Trophoblast cell (in vitro differentiated cells and primary cell): ENCODE measurements at regions not wholly inside any gene's neighbourhood (a gene's known extent, or its start where the extent isn't known, plus 50 kb on each side); places are given as distances from the start of the nearest gene placed in this dataset.

ENCODE experiments used
- DNase-seq, 2 donors: peaks; one replicate each; pipeline ENCODE4 v3.0.0-alpha.2; 2016
- H2AFZ ChIP-seq: 2 replicates; pipeline ENCODE4 v1.6.1; 2013; ENCODE audit warnings: low read length, moderate library complexity, mild to moderate bottlenecking; ENCODE audit not compliant: insufficient read depth, poor library complexity
- H2AK5ac ChIP-seq: 2 replicates; pipeline ENCODE4 v1.6.1; 2013; ENCODE audit warnings: mild to moderate bottlenecking, low read length
- H2BK120ac ChIP-seq: 2 replicates; pipeline ENCODE4 v1.6.1; 2013; ENCODE audit warnings: low read length, mild to moderate bottlenecking, moderate library complexity; ENCODE audit not compliant: insufficient read depth, poor library complexity
- H2BK12ac ChIP-seq: 2 replicates; pipeline ENCODE4 v1.6.1; 2013; ENCODE audit warnings: mild to moderate bottlenecking, low read length, moderate library complexity
- H2BK5ac ChIP-seq: 2 replicates; pipeline ENCODE4 v1.6.1; 2013; ENCODE audit warnings: low read length, low read depth, moderate library complexity, mild to moderate bottlenecking; ENCODE audit not compliant: poor library complexity
- H3K14ac ChIP-seq: 2 replicates; pipeline ENCODE4 v1.6.1; 2013; ENCODE audit warnings: mild to moderate bottlenecking, low read length
- H3K18ac ChIP-seq: 2 replicates; pipeline ENCODE4 v1.6.1; 2013; ENCODE audit warnings: mild to moderate bottlenecking, low read length
- H3K23ac ChIP-seq: 2 replicates; pipeline ENCODE4 v1.6.1; 2013; ENCODE audit warnings: low read length
- H3K27ac ChIP-seq: 2 replicates; pipeline ENCODE4 v1.5.1; 2013; ENCODE audit warnings: low read depth, mild to moderate bottlenecking, inconsistent platforms, low read length, moderate library complexity
- H3K27me3 ChIP-seq: 2 replicates; pipeline ENCODE4 v1.6.1; 2013; ENCODE audit warnings: inconsistent platforms, mild to moderate bottlenecking, low read length, moderate library complexity; ENCODE audit not compliant: insufficient read depth
- H3K36me3 ChIP-seq, 2 experiments: 1 replicate in 1 of 2; 2 replicates in 1 of 2; pipeline ENCODE4 v1.6.1; 2013; ENCODE audit warnings: low read length in 2 of 2, mild to moderate bottlenecking in 2 of 2, moderate library complexity in 1 of 2; ENCODE audit not compliant: insufficient read depth in 2 of 2, control insufficient read depth in 1 of 2
- H3K4ac ChIP-seq: 2 replicates; pipeline ENCODE4 v1.6.1; 2013; ENCODE audit warnings: low read depth, mild to moderate bottlenecking, low read length, moderate library complexity
- H3K4me1 ChIP-seq, 2 experiments: 1 replicate in 1 of 2; 2 replicates in 1 of 2; pipeline ENCODE4 v1.6.1; 2013; ENCODE audit warnings: low read length in 2 of 2, mild to moderate bottlenecking in 2 of 2, moderate library complexity in 1 of 2; ENCODE audit not compliant: insufficient read depth in 2 of 2, control insufficient read depth in 1 of 2
- H3K4me2 ChIP-seq: 2 replicates; pipeline ENCODE4 v1.6.1; 2013; ENCODE audit warnings: inconsistent platforms, mild to moderate bottlenecking, low read length, moderate library complexity
- H3K4me3 ChIP-seq: 2 replicates; pipeline ENCODE4 v1.5.1; 2013; ENCODE audit warnings: mild to moderate bottlenecking, low read depth, low read length, inconsistent platforms
- H3K79me1 ChIP-seq: one replicate; pipeline ENCODE4 v1.6.1; 2013; ENCODE audit warnings: low read length
- H3K79me2 ChIP-seq: 2 replicates; pipeline ENCODE4 v1.6.1; 2013; ENCODE audit warnings: low read length, mild to moderate bottlenecking; ENCODE audit not compliant: control insufficient read depth, insufficient read depth, poor library complexity
- H3K9ac ChIP-seq: 2 replicates; pipeline ENCODE4 v1.6.1; 2013; ENCODE audit warnings: mild to moderate bottlenecking, low read length
- H3K9me3 ChIP-seq: 2 replicates; pipeline ENCODE4 v1.6.1; 2013; ENCODE audit warnings: low read depth, mild to moderate bottlenecking, control low read depth, inconsistent platforms, low read length; ENCODE audit not compliant: insufficient read depth
- H4K12ac ChIP-seq: 2 replicates; pipeline ENCODE4 v1.6.1; 2013; ENCODE audit warnings: low read depth, mild to moderate bottlenecking, low read length, moderate library complexity
- H4K8ac ChIP-seq: 2 replicates; pipeline ENCODE4 v1.6.1; 2013; ENCODE audit warnings: low read depth, mild to moderate bottlenecking, low read length, moderate library complexity
- H4K91ac ChIP-seq: one replicate; pipeline ENCODE4 v1.6.1; 2013; ENCODE audit warnings: low read depth, mild to moderate bottlenecking, low read length, moderate library complexity
- WGBS: extraction: QIAGEN DNeasy Blood & Tissue Kit; methylation state at CpG from one replicate; pipeline ENCODE4 v1.1.7; 2013; ENCODE audit warnings: missing lambda C conversion rate; ENCODE audit not compliant: insufficient read length, insufficient coverage; ENCODE audit errors: extremely low coverage; 5-methylcytosine and 5-hydroxymethylcytosine counted together

DNA sequence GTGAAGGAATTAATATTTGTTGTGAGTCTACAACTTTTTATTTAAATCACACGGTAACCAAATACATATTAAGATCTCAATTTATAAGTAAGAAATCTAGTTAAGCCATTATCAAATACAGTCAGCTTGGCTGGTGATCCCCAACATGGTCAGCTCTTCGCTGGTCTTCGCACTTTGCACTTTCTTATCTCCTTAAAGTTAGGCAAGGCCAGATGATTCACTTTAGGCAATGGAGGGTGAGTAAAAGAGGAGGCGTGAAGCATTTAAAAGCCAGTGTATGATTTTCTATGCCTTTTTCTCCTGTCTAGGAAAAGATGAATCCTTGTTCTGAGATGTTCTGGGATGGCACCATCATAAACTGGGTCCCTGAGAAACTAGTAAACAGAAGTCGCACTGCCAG, 793.7 kb upstream of the ARGLU1 start:
- Histone ChIP-seq H4K12ac (no peak overlapping the region), H2AK5ac (no peak overlapping the region), H3K4me3 (no peak overlapping the region), H2BK120ac (no peak overlapping the region), H3K36me3 (no peaks in the 10 kb centered on the region), H3K9ac (no peak overlapping the region), H3K14ac (no peak overlapping the region), H3K9me3 (peaks cover 2% of the 10 kb centered on the region), H2AFZ (no peak overlapping the region), H3K27ac (no peak overlapping the region), H4K8ac (no peak overlapping the region), H3K4me1 (no peaks in the 10 kb centered on the region), H3K18ac (no peak overlapping the region), H3K4ac (no peak overlapping the region), H4K91ac (no peak overlapping the region), H2BK5ac (no peak overlapping the region), H3K79me2 (no peaks in the 10 kb centered on the region), H3K27me3 (no peaks in the 10 kb centered on the region), H3K23ac (no peak overlapping the region), H3K79me1 (no peaks in the 10 kb centered on the region), H3K4me2 (no peak overlapping the region), H2BK12ac (no peak overlapping the region)
- DNase-seq, result peak in 1 of 2 donors; percentile 10
- WGBS, result no CpG with 5 or more reads among the region's 5 CpGs

DNA sequence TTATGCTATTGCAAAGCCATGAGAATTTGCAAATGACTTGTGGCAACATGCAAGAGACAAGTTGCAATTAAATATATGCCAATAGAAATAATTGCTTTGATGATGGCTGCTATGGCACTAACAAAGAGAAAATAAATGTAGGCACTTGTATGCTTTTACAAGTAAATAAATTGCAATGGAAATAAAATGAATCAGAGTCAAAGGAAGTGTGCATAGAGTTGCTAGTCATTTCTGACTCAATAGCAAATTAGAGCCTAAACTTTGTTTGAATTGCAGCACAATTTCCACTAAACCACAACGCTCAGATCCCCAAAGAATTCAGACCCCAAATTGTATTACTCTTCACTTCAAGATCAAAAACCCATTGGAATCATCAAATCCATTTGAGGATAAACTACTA, 792.1 kb upstream of the ARGLU1 start:
- no peak overlapping the region for H2BK5ac ChIP-seq
- no peak overlapping the region for H3K4ac ChIP-seq
- no peak overlapping the region for H3K9ac ChIP-seq
- H2BK120ac ChIP-seq, result no peak overlapping the region
- H3K79me2 ChIP-seq, result no peaks in the 10 kb centered on the region
- no peak overlapping the region for H2BK12ac ChIP-seq
- H4K12ac ChIP-seq, result no peak overlapping the region
- no peaks in the 10 kb centered on the region for H3K4me1 ChIP-seq
- no peaks in the 10 kb centered on the region for H3K36me3 ChIP-seq
- H4K8ac ChIP-seq, result no peak overlapping the region
- no peak overlapping the region for H3K18ac ChIP-seq
- H3K4me3 ChIP-seq, result no peak overlapping the region
- H3K4me2 ChIP-seq, result no peak overlapping the region
- no peak overlapping the region for H4K91ac ChIP-seq
- H2AFZ ChIP-seq, result no peak overlapping the region
- H3K9me3 ChIP-seq, result peaks cover 2% of the 10 kb centered on the region
- H3K27ac ChIP-seq, result no peak overlapping the region
- no peak overlapping the region for H3K23ac ChIP-seq
- no peak overlapping the region for H2AK5ac ChIP-seq
- whole genome bisulfite sequencing, result no CpG with 5 or more reads among the region's 1 CpG
- DNase-seq, result no peak
- no peak overlapping the region for H3K14ac ChIP-seq
- H3K79me1 ChIP-seq, result no peaks in the 10 kb centered on the region
- H3K27me3 ChIP-seq, result no peaks in the 10 kb centered on the region

DNA sequence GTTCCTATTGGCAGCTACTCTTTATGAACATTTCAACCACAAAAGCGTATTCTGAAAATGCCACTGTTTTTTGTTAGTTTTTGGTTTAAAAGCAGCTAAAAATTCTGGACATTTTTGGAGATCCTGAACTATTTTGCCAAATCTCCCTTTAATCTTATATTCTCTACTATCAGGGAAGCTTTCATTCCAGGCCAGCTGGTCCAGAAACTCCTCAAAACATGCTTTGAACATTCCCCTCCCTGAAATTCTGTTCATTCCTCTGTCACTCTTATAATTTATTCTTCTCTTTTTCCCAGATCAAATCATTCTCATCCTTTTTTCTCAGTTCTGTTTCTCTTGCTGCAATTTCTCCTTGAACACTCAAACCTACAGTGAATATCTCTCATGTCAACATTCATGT, 790.9 kb upstream of the ARGLU1 start:
- Histone ChIP-seq H3K79me2 (no peaks in the 10 kb centered on the region), H3K4me2 (no peak overlapping the region), H2AFZ (no peak overlapping the region), H3K18ac (no peak overlapping the region), H3K4me1 (no peaks in the 10 kb centered on the region), H3K36me3 (no peaks in the 10 kb centered on the region), H3K4ac (no peak overlapping the region), H2BK12ac (no peak overlapping the region), H3K14ac (no peak overlapping the region), H3K27me3 (no peaks in the 10 kb centered on the region), H2AK5ac (no peak overlapping the region), H3K23ac (no peak overlapping the region), H3K27ac (no peak overlapping the region), H4K91ac (no peak overlapping the region), H2BK120ac (no peak overlapping the region), H3K9ac (no peak overlapping the region), H4K8ac (no peak overlapping the region), H4K12ac (no peak overlapping the region), H3K9me3 (peaks cover 2% of the 10 kb centered on the region), H3K4me3 (no peak overlapping the region), H3K79me1 (no peaks in the 10 kb centered on the region), H2BK5ac (no peak overlapping the region)
- WGBS, result no CpG with 5 or more reads among the region's 1 CpG
- DNase-seq, result no peak

DNA sequence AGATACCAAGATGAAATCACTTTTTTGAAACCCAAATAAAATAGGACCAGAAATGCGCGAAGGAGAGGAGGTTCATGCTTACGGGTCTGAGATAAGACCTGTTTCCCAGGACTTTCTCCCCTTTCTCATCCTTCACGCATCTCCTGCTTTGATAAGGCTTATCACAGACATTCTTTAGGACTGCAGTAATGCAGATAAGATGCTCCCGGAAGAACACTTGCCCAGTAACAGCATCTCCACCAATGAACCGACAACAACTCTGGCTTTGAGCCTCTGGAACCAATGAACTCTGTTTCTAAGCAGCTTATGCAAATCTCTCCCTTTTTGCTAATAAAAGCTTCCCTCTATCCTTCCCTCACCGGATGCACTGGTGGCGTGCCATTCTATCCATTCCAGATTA, 783.4 kb upstream of the ARGLU1 start:
- Histone ChIP-seq H3K79me2 (no peaks in the 10 kb centered on the region), H3K79me1 (no peaks in the 10 kb centered on the region), H2AK5ac (no peak overlapping the region), H3K4me3 (no peak overlapping the region), H2BK5ac (no peak overlapping the region), H3K9me3 (no peaks in the 10 kb centered on the region), H4K91ac (no peak overlapping the region), H3K23ac (no peak overlapping the region), H2BK12ac (no peak overlapping the region), H3K36me3 (no peaks in the 10 kb centered on the region), H3K4me1 (no peaks in the 10 kb centered on the region), H4K8ac (no peak overlapping the region), H3K18ac (no peak overlapping the region), H2AFZ (no peak overlapping the region), H3K9ac (no peak overlapping the region), H2BK120ac (no peak overlapping the region), H3K27ac (no peak overlapping the region), H3K14ac (no peak overlapping the region), H4K12ac (no peak overlapping the region), H3K27me3 (no peaks in the 10 kb centered on the region), H3K4ac (no peak overlapping the region), H3K4me2 (no peak overlapping the region)
- WGBS, result no CpG with 5 or more reads among the region's 8 CpGs
- DNase-seq, result peak in 1 of 2 donors; percentile 42
